A549 (cell line): ENCODE measurements at regions not wholly inside any gene's neighbourhood (a gene's known extent, or its start where the extent isn't known, plus 50 kb on each side); places are given as distances from the start of the nearest gene placed in this dataset.

ENCODE experiments used
- ATAC-seq, 2 experiments: fragments of 200-7000 bp in 1 of 2; fragments of >200 bp in 1 of 2; cut with Nextera tagmentation in 1 of 2; cut with Tn5 transposase in 1 of 2; 3 replicates each; pipeline versions ENCODE4 v1.8.0 to v1.9.1; 2018 to 2020; ENCODE audit warnings: mild to moderate bottlenecking in 1 of 2, moderate library complexity in 1 of 2
- CTCF ChIA-PET: fragments of 300-600 bp; sonication (Branson Sonifier 250); formaldehyde crosslinking; extraction: SDS; loops from one replicate; lab custom pipeline; 2021; ENCODE audit warnings: antibody characterized with exemption, inconsistent platforms; lab: Yijun Ruan, JAX
- POLR2A ChIA-PET: fragments of 350-600 bp; formaldehyde crosslinking; extraction: SDS; loops from one replicate; lab custom pipeline; 2021; ENCODE audit warnings: antibody characterized with exemption, inconsistent platforms; lab: Yijun Ruan, JAX
- DNase-seq, 2 experiments: peaks; one replicate each; pipeline versions ENCODE4 v3.0.0 to v3.0.0-alpha.2; 2011 to 2016; ENCODE audit warnings: low read depth in 1 of 2, low spot score in 1 of 2
- FAIRE-seq: peaks from 2 replicates; lab custom pipeline; 2011; peaks lifted over from hg19 to GRCh38; lab: Jason Lieb, UNC
- H3K27ac ChIP-seq, 2 experiments: fragments of >200 bp; sonication (Bioruptor Twin); formaldehyde crosslinking; 3 replicates each; pipeline ENCODE4 v1.5.1; 2016 to 2017
- H3K4me1 ChIP-seq: fragments of >200 bp; sonication (Bioruptor Twin); formaldehyde crosslinking; 3 replicates; pipeline ENCODE4 v1.6.1; 2016
- H3K4me2 ChIP-seq: fragments of >200 bp; sonication (Bioruptor Twin); formaldehyde crosslinking; 3 replicates; pipeline ENCODE4 v1.6.1; 2016
- H3K4me3 ChIP-seq: fragments of >200 bp; sonication (Bioruptor Twin); formaldehyde crosslinking; 3 replicates; pipeline ENCODE4 v1.5.1; 2016
- H3K9me3 ChIP-seq: fragments of >200 bp; sonication (Bioruptor Twin); formaldehyde crosslinking; 3 replicates; pipeline ENCODE4 v1.6.1; 2016
- CBX2 ChIP-seq: fragments of 200-600 bp; sonication (generic); IDR thresholded peaks from 2 replicates; pipeline ENCODE4 v1.6.1; 2016; ENCODE audit warnings: low read depth, mild to moderate bottlenecking, borderline replicate concordance
- EHMT2 ChIP-seq: fragments of 200-600 bp; sonication (generic); IDR thresholded peaks from 2 replicates; pipeline ENCODE4 v1.6.1; 2016; ENCODE audit warnings: antibody characterized with exemption, low read depth, mild to moderate bottlenecking, moderate library complexity
- FOSB ChIP-seq: fragments of 250-450 bp; sonication (Bioruptor Pico); IDR thresholded peaks from 2 replicates; pipeline ENCODE4 v1.5.0; 2020; ENCODE audit warnings: mild to moderate bottlenecking, moderate library complexity
- FOSL2 ChIP-seq, 2 experiments: fragments of 450-650 bp in 1 of 2; fragments of >200 bp in 1 of 2; sonication (Bioruptor Twin) in 1 of 2; formaldehyde crosslinking; IDR thresholded peaks; 2 replicates each; pipeline versions ENCODE4 v1.5.0 to v1.6.1; 2016 to 2020; ENCODE audit warnings: mild to moderate bottlenecking in 1 of 2, moderate library complexity in 1 of 2
- FOXS1 ChIP-seq: fragments of 250-450 bp; sonication (Bioruptor Pico); IDR thresholded peaks from 2 replicates; pipeline ENCODE4 v1.5.0; 2020; ENCODE audit warnings: mild to moderate bottlenecking, moderate library complexity
- GATA3 ChIP-seq: IDR thresholded peaks from 2 replicates; pipeline ENCODE4 v1.6.1; 2012; ENCODE audit warnings: borderline replicate concordance
- HES2 ChIP-seq: fragments of >200 bp; sonication (Bioruptor Twin); formaldehyde crosslinking; IDR thresholded peaks from 2 replicates; pipeline ENCODE4 v1.6.1; 2016
- HEYL ChIP-seq: fragments of 250-450 bp; sonication (Bioruptor Pico); IDR thresholded peaks from 2 replicates; pipeline ENCODE4 v1.8.0; 2021; ENCODE audit warnings: mild to moderate bottlenecking, moderate library complexity
- HOXA7 ChIP-seq: fragments of 250-450 bp; sonication (Bioruptor Pico); IDR thresholded peaks from 2 replicates; pipeline ENCODE4 v1.5.0; 2020; ENCODE audit warnings: mild to moderate bottlenecking, moderate library complexity
- JUN ChIP-seq, 2 experiments: fragments of >200 bp; sonication (Bioruptor Twin); formaldehyde crosslinking; IDR thresholded peaks; 2 replicates in 1 of 2; 3 replicates in 1 of 2; pipeline ENCODE4 v1.6.1; 2016 to 2017
- KDM1A ChIP-seq: fragments of 200-600 bp; sonication (generic); IDR thresholded peaks from 2 replicates; pipeline ENCODE4 v1.6.1; 2016; ENCODE audit warnings: low read depth, mild to moderate bottlenecking
- MAX ChIP-seq: IDR thresholded peaks from 2 replicates; pipeline ENCODE4 v1.6.1; 2012
- MAZ ChIP-seq: fragments of 150-350 bp; IDR thresholded peaks from 2 replicates; pipeline ENCODE4 v1.6.1; 2014; ENCODE audit warnings: antibody characterized with exemption, low read depth, low read length, borderline replicate concordance
- MYC ChIP-seq: IDR thresholded peaks from 2 replicates; pipeline ENCODE4 v1.6.1; 2012; ENCODE audit warnings: mild to moderate bottlenecking, inconsistent platforms, low read length, improper control_type of control experiment, borderline replicate concordance
- NPAS2 ChIP-seq: fragments of 250-450 bp; sonication (Bioruptor Pico); IDR thresholded peaks from 2 replicates; pipeline ENCODE4 v1.8.0; 2022; ENCODE audit warnings: mild to moderate bottlenecking, moderate library complexity, borderline replicate concordance
- NR3C1 ChIP-seq: fragments of >200 bp; sonication (Bioruptor Twin); formaldehyde crosslinking; IDR thresholded peaks from 3 replicates; pipeline ENCODE4 v1.6.1; 2017
- RAD21 ChIP-seq, 2 experiments: fragments of >200 bp in 1 of 2; sonication (Bioruptor Twin) in 1 of 2; formaldehyde crosslinking in 1 of 2; IDR thresholded peaks in 1 of 2; conservative IDR thresholded peaks in 1 of 2; 2 replicates in 1 of 2; 3 replicates in 1 of 2; pipeline ENCODE4 v1.6.1; 2012 to 2018; ENCODE audit warnings: inconsistent platforms in 1 of 2
- RARB ChIP-seq: fragments of 250-450 bp; sonication (Bioruptor Pico); IDR thresholded peaks from 2 replicates; pipeline ENCODE4 v1.8.0; 2021; ENCODE audit warnings: mild to moderate bottlenecking, moderate library complexity
- RFX5 ChIP-seq: fragments of 450-650 bp; IDR thresholded peaks from 2 replicates; pipeline ENCODE4 v1.7.1; 2014; ENCODE audit warnings: antibody characterized with exemption, mild to moderate bottlenecking, moderate library complexity
- SMC3 ChIP-seq: fragments of >200 bp; sonication (Bioruptor Twin); formaldehyde crosslinking; IDR thresholded peaks from 3 replicates; pipeline ENCODE4 v1.6.1; 2018; ENCODE audit warnings: inconsistent platforms
- TP53 ChIP-seq: fragments of 250-450 bp; sonication (Bioruptor Pico); IDR thresholded peaks from 2 replicates; pipeline ENCODE4 v1.5.0; 2021; ENCODE audit warnings: mild to moderate bottlenecking, moderate library complexity
- ZSCAN20 ChIP-seq: fragments of 250-450 bp; sonication (Bioruptor Pico); IDR thresholded peaks from 2 replicates; pipeline ENCODE4 v1.8.0; 2022; ENCODE audit warnings: mild to moderate bottlenecking, moderate library complexity
- WGBS: methylation state at CpG from one replicate; pipeline ENCODE4 v1.1.6; 2017; ENCODE audit errors: missing lambda C conversion rate; 5-methylcytosine and 5-hydroxymethylcytosine counted together
- TF ChIP-seq, protein P1 (sequence below): fragments of >200 bp; sonication (Bioruptor Twin); formaldehyde crosslinking; IDR thresholded peaks from 3 replicates; pipeline ENCODE4 v1.5.1; 2016

DNA sequence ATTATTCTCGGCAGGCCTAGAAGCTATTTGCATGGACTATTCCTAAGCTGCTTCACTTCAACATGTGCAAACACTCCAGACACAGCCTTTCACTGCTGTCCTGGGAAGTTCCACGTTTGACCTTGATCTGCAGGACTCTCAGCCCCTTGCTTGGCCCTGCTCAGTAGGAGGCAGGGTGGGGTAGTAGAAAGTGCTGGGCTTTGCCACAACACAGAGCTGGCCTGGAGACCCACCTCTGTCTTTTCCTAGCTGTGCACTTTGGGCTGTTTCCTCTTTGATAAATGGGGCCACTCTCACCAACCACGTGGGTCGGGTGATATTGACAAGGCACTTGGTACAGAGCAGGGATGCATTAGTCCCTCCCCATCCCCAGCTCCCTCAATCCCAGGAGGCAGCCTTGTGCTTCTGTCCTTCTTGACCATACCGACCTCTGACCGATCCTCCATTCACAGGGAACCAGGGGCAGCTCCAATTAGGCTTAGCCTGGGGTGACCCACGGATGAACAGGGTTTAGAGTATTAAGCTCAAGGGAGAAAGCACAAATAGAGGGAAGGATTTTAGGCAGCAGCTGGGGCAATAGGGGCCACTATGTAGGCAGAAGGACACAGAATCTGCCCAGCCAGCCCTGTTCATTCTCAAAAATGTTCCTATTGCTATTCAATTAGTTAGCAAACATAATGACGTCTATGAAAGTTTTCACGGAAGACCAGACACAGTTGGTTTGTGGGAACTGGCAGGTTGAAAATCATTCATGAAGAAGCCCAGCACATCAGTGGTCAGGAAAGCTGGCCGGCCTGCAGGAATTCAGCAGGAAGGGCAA lies 63.3 kb downstream of the SYNE3 start:
- H3K27ac ChIP-seq = no peak overlapping the region
- TF ChIP-seq RFX5 (no peak), JUN (IDR thresholded peaks at IDR 0.05) (no peak), FOSB (CRISPR knock-in tag) (no peak), GATA3 (no peak), EHMT2 (no peak), RARB (CRISPR knock-in tag) (no peak), NR3C1 (no peak), CBX2 (no peak), HOXA7 (CRISPR knock-in tag) (no peak), RAD21 (conservative IDR thresholded peaks at IDR 0.05 in 1 of 2, IDR thresholded peaks at IDR 0.05 in 1 of 2) (no peak), FOSL2 (IDR thresholded peaks at IDR 0.05) (no peak), FOSL2 (CRISPR knock-in tag; IDR thresholded peaks at IDR 0.05) (no peak)
- TF ChIP-seq, protein P1, sequence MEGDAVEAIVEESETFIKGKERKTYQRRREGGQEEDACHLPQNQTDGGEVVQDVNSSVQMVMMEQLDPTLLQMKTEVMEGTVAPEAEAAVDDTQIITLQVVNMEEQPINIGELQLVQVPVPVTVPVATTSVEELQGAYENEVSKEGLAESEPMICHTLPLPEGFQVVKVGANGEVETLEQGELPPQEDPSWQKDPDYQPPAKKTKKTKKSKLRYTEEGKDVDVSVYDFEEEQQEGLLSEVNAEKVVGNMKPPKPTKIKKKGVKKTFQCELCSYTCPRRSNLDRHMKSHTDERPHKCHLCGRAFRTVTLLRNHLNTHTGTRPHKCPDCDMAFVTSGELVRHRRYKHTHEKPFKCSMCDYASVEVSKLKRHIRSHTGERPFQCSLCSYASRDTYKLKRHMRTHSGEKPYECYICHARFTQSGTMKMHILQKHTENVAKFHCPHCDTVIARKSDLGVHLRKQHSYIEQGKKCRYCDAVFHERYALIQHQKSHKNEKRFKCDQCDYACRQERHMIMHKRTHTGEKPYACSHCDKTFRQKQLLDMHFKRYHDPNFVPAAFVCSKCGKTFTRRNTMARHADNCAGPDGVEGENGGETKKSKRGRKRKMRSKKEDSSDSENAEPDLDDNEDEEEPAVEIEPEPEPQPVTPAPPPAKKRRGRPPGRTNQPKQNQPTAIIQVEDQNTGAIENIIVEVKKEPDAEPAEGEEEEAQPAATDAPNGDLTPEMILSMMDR = no peak
- TF ChIP-seq, all 56 proteins: peak for 0
- no peak for ATAC-seq
- Histone ChIP-seq H3K4me2 (no peak overlapping the region), H3K4me3 (no peak overlapping the region), H3K9me3 (no peaks in the 10 kb centered on the region), H3K4me1 (no peaks in the 10 kb centered on the region)
- CTCF ChIA-PET = interaction anchor here (0.6 to 4.8 kb wide), 18 partner anchors 8 to 763 kb away, joined by 3 to 49 read pairs (median 4); partner anchors contain the start of gene SYNE3
- 60% methylated on average over 10 of the region's 10 CpGs for WGBS
- POLR2A ChIA-PET = no interaction called here
- FAIRE-seq = no peak
- no peak for DNase-seq

DNA sequence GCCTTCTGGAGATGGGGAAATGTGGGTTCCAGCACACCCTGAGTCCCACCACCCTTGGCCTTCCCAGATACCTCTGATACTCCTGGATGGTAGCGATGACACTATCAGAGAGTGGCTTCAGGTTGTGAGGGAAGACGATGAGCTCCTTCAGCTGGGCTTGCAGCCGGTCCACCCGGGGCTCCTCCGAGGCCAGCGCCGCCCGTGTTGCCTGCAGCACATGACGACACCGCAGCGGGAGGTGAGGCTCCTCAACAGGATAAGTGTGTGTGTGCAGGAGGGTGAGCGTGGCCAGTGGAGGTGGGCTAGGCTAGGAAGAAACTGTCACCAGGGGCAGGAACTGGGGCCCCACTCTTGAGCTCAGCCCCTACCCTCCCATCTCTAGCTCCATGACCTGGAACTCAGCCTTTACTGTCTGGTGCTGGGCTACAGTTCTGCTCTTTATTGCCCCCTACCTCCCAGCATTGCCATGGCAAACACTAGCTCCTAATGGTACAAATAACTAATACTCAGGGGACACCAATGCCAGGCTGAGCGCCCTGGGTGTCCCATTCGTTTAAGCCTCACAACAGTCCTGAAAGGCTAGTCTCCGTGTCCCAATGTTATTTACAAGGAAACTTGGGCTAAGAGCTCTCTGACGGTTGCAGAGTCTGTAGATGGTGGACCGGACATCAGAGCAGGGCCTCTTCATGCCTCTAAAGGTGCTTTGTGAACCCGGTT lies 64.1 kb downstream of the SYNE3 start:
- no peak overlapping the region for H3K4me3 ChIP-seq
- no peak for FAIRE-seq
- CTCF ChIA-PET = interaction anchor here (0.6 to 4.8 kb wide), 16 partner anchors 8 to 762 kb away, joined by 3 to 49 read pairs (median 4); partner anchors contain the start of gene SYNE3
- H3K4me1 ChIP-seq = no peaks in the 10 kb centered on the region
- no peak overlapping the region for H3K4me2 ChIP-seq
- 65% methylated on average over 18 of the region's 18 CpGs for WGBS
- H3K9me3 ChIP-seq = no peaks in the 10 kb centered on the region
- DNase-seq = peak; percentile 24 to 60
- POLR2A ChIA-PET = no interaction called here
- ATAC-seq = peak; percentile 72 to 90
- no peak overlapping the region for H3K27ac ChIP-seq
- peak in 1 of 2 experiments; percentile 27; a peak in 1 of 5 replicates for TF ChIP-seq RAD21 (conservative IDR thresholded peaks at IDR 0.05 in 1 of 2, IDR thresholded peaks at IDR 0.05 in 1 of 2)
- TF ChIP-seq TP53 (CRISPR knock-in tag) = no peak
- 0 out of 3 replicates have a peak, but pooled peaks have one; percentile 15 for TF ChIP-seq SMC3
- TF ChIP-seq, protein P1 = peak; percentile 32; the same call in 1 of the 3 replicates
- TF ChIP-seq, all 56 proteins: peak for 3

- ChIA-PET CTCF (interaction anchor here (0.8 to 10.9 kb wide), 3 partner anchors 10 to 77 kb away, joined by 3 to 133 read pairs (median 5); no protein-coding TSS in a partner anchor), POLR2A (no interaction called here)
- DNase-seq = no peak
- Histone ChIP-seq H3K9me3 (no peaks in the 10 kb centered on the region), H3K4me3 (no peak overlapping the region), H3K27ac (no peak overlapping the region), H3K4me2 (no peak overlapping the region), H3K4me1 (no peaks in the 10 kb centered on the region)
- 80% methylated on average over 11 of the region's 11 CpGs for WGBS
- ATAC-seq = no peak
- FAIRE-seq = no peak
- TF ChIP-seq ZSCAN20 (CRISPR knock-in tag) (no peak), KDM1A (no peak), FOXS1 (CRISPR knock-in tag) (no peak), FOSB (CRISPR knock-in tag) (no peak), HEYL (CRISPR knock-in tag) (no peak), RFX5 (no peak), MAZ (no peak), HES2 (no peak), MYC (no peak), RAD21 (conservative IDR thresholded peaks at IDR 0.05 in 1 of 2, IDR thresholded peaks at IDR 0.05 in 1 of 2) (no peak), NPAS2 (CRISPR knock-in tag) (no peak), MAX (no peak), FOSL2 (IDR thresholded peaks at IDR 0.05) (no peak), FOSL2 (CRISPR knock-in tag; IDR thresholded peaks at IDR 0.05) (no peak)
- TF ChIP-seq, protein P1 = no peak
These were observed 67.3 kb downstream of the SYNE3 start for GRCh38 chr14:95449131-95449530.
